ENCODE measurements at regions not wholly inside any gene's neighbourhood (a gene's known extent, or its start where the extent isn't known, plus 50 kb on each side); places are given as distances from the start of the nearest gene placed in this dataset.

DNA sequence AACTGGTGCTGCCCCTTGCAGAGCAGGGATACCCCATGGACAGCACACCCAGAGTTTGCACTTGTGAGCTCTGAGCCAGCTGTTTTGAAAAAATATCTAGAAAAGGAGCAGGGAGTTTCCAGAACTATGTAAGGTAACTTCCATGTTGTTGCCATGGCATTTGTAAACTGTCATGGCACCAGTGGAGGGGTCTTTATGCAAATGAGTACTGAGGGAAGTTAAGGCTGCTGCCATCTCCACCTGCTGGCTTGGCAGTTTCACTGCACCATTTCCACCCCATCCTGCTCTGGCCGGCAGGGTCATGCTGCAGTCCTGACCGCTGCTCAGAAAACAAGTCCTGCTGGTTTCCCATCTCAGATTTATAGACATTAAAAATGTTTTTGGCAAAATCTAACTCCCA is 52.3 kb upstream of the SNTG2 start:
- Histone ChIP-seq H3K4me1 (no peaks in the 10 kb centered on the region), H3K36me3 (no peaks in the 10 kb centered on the region), H3K27ac (no peak overlapping the region), H3K27me3 (peaks cover 0 to 3% (median 0%) of the 10 kb centered on the region in 3 donors), H3K9me3 (peaks cover 0 to 5% (median 4%) of the 10 kb centered on the region in 4 donors), H3K4me3 (no peak overlapping the region)
- no peak for TF ChIP-seq EP300 (IDR thresholded peaks at IDR 0.05)
- TF ChIP-seq, protein P1, sequence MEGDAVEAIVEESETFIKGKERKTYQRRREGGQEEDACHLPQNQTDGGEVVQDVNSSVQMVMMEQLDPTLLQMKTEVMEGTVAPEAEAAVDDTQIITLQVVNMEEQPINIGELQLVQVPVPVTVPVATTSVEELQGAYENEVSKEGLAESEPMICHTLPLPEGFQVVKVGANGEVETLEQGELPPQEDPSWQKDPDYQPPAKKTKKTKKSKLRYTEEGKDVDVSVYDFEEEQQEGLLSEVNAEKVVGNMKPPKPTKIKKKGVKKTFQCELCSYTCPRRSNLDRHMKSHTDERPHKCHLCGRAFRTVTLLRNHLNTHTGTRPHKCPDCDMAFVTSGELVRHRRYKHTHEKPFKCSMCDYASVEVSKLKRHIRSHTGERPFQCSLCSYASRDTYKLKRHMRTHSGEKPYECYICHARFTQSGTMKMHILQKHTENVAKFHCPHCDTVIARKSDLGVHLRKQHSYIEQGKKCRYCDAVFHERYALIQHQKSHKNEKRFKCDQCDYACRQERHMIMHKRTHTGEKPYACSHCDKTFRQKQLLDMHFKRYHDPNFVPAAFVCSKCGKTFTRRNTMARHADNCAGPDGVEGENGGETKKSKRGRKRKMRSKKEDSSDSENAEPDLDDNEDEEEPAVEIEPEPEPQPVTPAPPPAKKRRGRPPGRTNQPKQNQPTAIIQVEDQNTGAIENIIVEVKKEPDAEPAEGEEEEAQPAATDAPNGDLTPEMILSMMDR (IDR thresholded peaks at IDR 0.05): no peak
- no peak for TF ChIP-seq POLR2AphosphoS5 (IDR thresholded peaks at IDR 0.05)
- no peak for TF ChIP-seq POLR2A (IDR thresholded peaks at IDR 0.05)
- intact Hi-C loops (cut with DNase I): no loop called here
- no peak for DNase-seq
- WGBS, 2 donors: 46 to 69% methylated on average over 2 of the region's 2 CpGs

DNA sequence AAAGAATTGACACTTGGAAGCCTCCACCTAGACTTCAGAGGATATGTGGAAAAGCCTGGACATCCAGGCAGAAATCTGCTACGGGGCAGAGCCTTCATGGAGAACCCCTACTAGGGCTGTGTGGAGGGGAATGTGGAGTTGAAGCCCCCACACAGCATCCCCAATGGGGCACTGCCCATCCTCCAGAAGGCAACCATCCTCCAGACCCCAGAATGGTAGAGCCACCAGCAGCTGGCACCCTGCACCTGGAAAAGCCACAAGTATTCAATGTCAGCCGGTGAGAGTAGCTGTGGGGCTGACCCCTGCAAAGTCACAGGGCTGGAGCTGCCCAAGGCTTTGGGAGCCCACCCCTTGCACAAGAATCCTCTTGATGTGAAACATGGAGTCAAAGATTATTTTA is 53.6 kb upstream of the SNTG2 start:
- no peaks in the 10 kb centered on the region for H3K36me3 ChIP-seq
- DNase-seq: no peak
- H3K9me3 ChIP-seq: peaks cover 0 to 5% (median 4%) of the 10 kb centered on the region in 4 donors
- 93 to 94% methylated on average over 2 of the region's 2 CpGs for WGBS, 2 donors
- no peak overlapping the region for H3K4me3 ChIP-seq
- H3K27me3 ChIP-seq: peaks cover 0 to 8% (median 0%) of the 10 kb centered on the region in 3 donors
- intact Hi-C loops (cut with DNase I): no loop called here
- H3K27ac ChIP-seq: no peak overlapping the region
- no peaks in the 10 kb centered on the region for H3K4me1 ChIP-seq
- TF ChIP-seq POLR2AphosphoS5 (IDR thresholded peaks at IDR 0.05) (no peak), EP300 (IDR thresholded peaks at IDR 0.05) (no peak), POLR2A (IDR thresholded peaks at IDR 0.05) (no peak)
- TF ChIP-seq, protein P1 (IDR thresholded peaks at IDR 0.05): no peak

DNA sequence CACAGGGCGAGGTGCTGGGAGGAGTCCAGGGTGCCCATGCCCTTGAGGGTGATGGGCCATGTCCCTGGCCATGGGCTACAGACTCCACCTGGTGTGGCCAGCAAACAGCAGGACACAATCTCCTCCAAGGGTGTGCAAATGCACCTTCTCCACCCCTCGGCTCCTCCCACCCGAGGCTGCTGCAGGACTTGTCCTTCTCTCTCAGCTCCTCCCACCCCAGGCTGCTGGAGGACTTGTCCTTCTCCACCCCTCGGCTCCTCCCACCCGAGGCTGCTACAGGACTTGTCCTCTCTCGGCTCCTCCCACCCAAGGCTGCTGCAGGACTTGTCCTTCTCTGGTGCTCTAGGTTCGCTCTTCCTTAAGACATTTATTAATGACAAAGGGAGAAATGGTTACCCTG is 57.3 kb upstream of the SNTG2 start:
- 17 to 46% methylated on average over 7 of the region's 7 CpGs for WGBS, 2 donors
- no peak for DNase-seq

DNA sequence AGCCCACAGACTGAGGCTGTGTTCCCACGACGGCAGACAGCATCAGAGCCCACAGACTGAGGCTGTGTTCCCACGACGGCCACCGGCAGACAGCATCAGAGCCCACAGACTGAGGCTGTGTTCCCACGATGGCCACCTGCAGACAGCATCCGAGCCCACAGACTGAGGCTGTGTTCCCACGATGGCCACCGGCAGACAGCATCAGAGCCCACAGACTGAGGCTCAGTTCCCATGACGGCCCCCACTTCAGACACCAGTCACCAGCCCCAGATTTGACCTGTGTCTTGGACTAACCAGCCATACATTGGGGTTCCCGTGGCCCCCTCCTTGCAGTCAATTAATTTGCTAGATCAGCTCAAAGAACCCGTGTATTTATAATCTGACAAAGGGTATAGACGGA is 57.8 kb upstream of the SNTG2 start:
- H3K4me1 ChIP-seq: no peaks in the 10 kb centered on the region
- H3K27ac ChIP-seq: no peak overlapping the region
- H3K36me3 ChIP-seq: no peaks in the 10 kb centered on the region
- H3K27me3 ChIP-seq: peaks cover 0 to 13% (median 0%) of the 10 kb centered on the region in 3 donors
- H3K9me3 ChIP-seq: peaks cover 0 to 5% (median 2%) of the 10 kb centered on the region in 4 donors
- TF ChIP-seq POLR2A (IDR thresholded peaks at IDR 0.05) (no peak), EP300 (IDR thresholded peaks at IDR 0.05) (no peak), POLR2AphosphoS5 (IDR thresholded peaks at IDR 0.05) (no peak)
- TF ChIP-seq, protein P1 (IDR thresholded peaks at IDR 0.05): no peak
- H3K4me3 ChIP-seq: no peak overlapping the region
- DNase-seq: no peak
- intact Hi-C loops (cut with DNase I): no loop called here
- WGBS, 2 donors: 73 to 81% methylated on average over 13 of the region's 13 CpGs

More for the DNA sequence above, 57.3 kb upstream of the SNTG2 start:
- Histone ChIP-seq H3K36me3 (no peaks in the 10 kb centered on the region), H3K4me1 (no peaks in the 10 kb centered on the region), H3K9me3 (peaks cover 0 to 5% (median 2%) of the 10 kb centered on the region in 4 donors), H3K27ac (no peak overlapping the region), H3K4me3 (no peak overlapping the region), H3K27me3 (peaks cover 0 to 13% (median 0%) of the 10 kb centered on the region in 3 donors)
- TF ChIP-seq EP300 (IDR thresholded peaks at IDR 0.05) (no peak), POLR2A (IDR thresholded peaks at IDR 0.05) (no peak), POLR2AphosphoS5 (IDR thresholded peaks at IDR 0.05) (no peak)
- TF ChIP-seq, protein P1 (IDR thresholded peaks at IDR 0.05): no peak
- intact Hi-C loops (cut with DNase I): no loop called here

DNA sequence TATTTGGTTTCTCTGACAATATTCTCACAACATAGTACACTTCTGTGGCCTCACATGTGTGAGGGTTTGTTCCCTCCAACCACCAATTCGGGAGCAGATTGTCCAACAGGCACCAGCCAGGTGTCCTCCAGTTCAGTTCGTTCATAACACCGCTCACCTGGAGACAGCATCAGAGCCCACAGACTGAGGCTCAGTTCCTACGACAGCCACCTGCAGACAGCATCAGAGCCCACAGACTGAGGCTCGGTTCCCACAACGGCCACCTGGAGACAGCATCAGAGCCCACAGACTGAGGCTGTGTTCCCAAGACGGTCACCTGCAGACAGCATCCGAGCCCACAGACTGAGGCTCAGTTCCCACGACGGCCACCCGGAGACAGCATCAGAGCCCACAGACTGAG is 58.2 kb upstream of the SNTG2 start:
- H3K4me3 ChIP-seq: no peak overlapping the region
- H3K27me3 ChIP-seq: peaks cover 0 to 13% (median 0%) of the 10 kb centered on the region in 3 donors
- no peaks in the 10 kb centered on the region for H3K36me3 ChIP-seq
- H3K27ac ChIP-seq: no peak overlapping the region
- 82 to 85% methylated on average over 11 of the region's 11 CpGs for WGBS, 2 donors
- peaks cover 0 to 5% (median 0%) of the 10 kb centered on the region in 4 donors for H3K9me3 ChIP-seq
- H3K4me1 ChIP-seq: no peaks in the 10 kb centered on the region
- DNase-seq: no peak
- TF ChIP-seq EP300 (IDR thresholded peaks at IDR 0.05): no peak
- intact Hi-C loops (cut with DNase I): no loop called here
